SH-SY5Y (cell line): ENCODE measurements at regions not wholly inside any gene's neighbourhood (a gene's known extent, or its start where the extent isn't known, plus 50 kb on each side); places are given as distances from the start of the nearest gene placed in this dataset.

ENCODE experiments used
- GATA2 ChIP-seq: IDR thresholded peaks from 2 replicates; pipeline ENCODE4 v1.6.1; 2011; ENCODE audit warnings: mild to moderate bottlenecking, low read depth, low read length
- GATA3 ChIP-seq: IDR thresholded peaks from 2 replicates; pipeline ENCODE4 v1.6.1; 2011; ENCODE audit warnings: low read depth, mild to moderate bottlenecking, low read length, moderate library complexity

DNA sequence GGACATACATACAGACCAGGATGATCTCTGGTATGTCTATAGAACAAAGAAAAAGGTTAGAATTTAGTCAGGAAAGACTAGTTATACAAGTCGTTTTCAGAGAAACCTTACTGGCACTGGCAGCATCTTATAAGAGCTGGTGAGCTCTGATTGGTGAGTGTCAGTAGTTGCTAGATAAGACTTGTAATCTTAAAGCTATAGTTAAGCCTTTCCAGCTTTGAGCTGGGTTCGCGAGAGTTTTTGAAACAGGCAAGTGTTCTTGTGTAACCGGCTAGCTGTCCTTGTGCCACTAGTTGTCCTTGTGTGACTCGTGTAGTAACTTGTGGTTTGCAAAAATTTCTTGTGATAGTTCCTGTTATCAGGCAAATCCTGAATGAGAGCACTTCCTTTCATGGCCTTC, 740.9 kb downstream of the GALC start:
- TF ChIP-seq GATA3 = no peak
- no peak for TF ChIP-seq GATA2
